Calu3 (cell line): ENCODE measurements at regions not wholly inside any gene's neighbourhood (a gene's known extent, or its start where the extent isn't known, plus 50 kb on each side); places are given as distances from the start of the nearest gene placed in this dataset.
"Not testable (repeated sequence)": the region's sequence is repeated elsewhere in the genome, so short reads cannot be mapped to it uniquely, and the experiment has no call there.

ENCODE experiments used
- BruUV-seq: library from RNA; stranded (reverse); fragments of 400-500 nt; replicated peaks from 2 replicates; lab custom pipeline; 2021; lab: Mats Ljungman, UMichigan
- CTCF ChIA-PET: fragments of 300-600 bp; sonication (Branson Sonifier 250); formaldehyde crosslinking; loops from one replicate; lab custom pipeline; 2022; ENCODE audit warnings: antibody characterized with exemption; lab: Charles Lee
- DNase-seq: peaks from one replicate; pipeline ENCODE4 v3.0.0; 2022
- H3K27ac Mint-ChIP-seq: one replicate; pipeline ENCODE4 v1.8.0; 2022; ENCODE audit warnings: mixed read lengths; ENCODE audit not compliant: unreplicated experiment
- H3K27me3 Mint-ChIP-seq: one replicate; pipeline ENCODE4 v1.8.0; 2022; ENCODE audit warnings: mixed read lengths; ENCODE audit not compliant: unreplicated experiment
- H3K36me3 Mint-ChIP-seq: one replicate; pipeline ENCODE4 v1.8.0; 2022; ENCODE audit warnings: mild to moderate bottlenecking, moderate library complexity, mixed read lengths; ENCODE audit not compliant: insufficient read depth, unreplicated experiment
- H3K4me1 Mint-ChIP-seq: one replicate; pipeline ENCODE4 v1.8.0; 2022; ENCODE audit warnings: mild to moderate bottlenecking, low read depth, mixed read lengths; ENCODE audit not compliant: unreplicated experiment
- H3K4me3 Mint-ChIP-seq: one replicate; pipeline ENCODE4 v1.8.0; 2022; ENCODE audit warnings: mild to moderate bottlenecking, low read depth, moderate library complexity, mixed read lengths; ENCODE audit not compliant: unreplicated experiment
- H3K9me3 Mint-ChIP-seq: one replicate; pipeline ENCODE4 v1.8.0; 2022; ENCODE audit warnings: low read depth, mixed read lengths; ENCODE audit not compliant: unreplicated experiment
- CTCF ChIP-seq: fragments of 200-600 bp; IDR thresholded peaks from one replicate; pipeline ENCODE4 v1.8.0; 2022; ENCODE audit warnings: antibody characterized with exemption; ENCODE audit not compliant: unreplicated experiment
- intact Hi-C: fragments of 100-400 bp; cut with micrococcal nuclease; formaldehyde crosslinking; loops from one replicate; pipeline ENCODE4 v1.10.0; 2022; ENCODE audit not compliant: unreplicated experiment

GRCh38 chr9:103225702-103226646, 230.8 kb downstream of the CYLC2 start:
- no peak overlapping the region for H3K27ac Mint-ChIP-seq
- TF ChIP-seq CTCF, result no peak
- no peaks in the 10 kb centered on the region for H3K4me1 Mint-ChIP-seq
- CTCF ChIA-PET, result interaction anchor here (0.7 kb wide), 1 partner anchor 68 kb away, joined by 3 read pairs; no protein-coding TSS in a partner anchor
- H3K36me3 Mint-ChIP-seq, result no peaks in the 10 kb centered on the region
- intact Hi-C loops, result no loop called here
- peaks cover 2% of the 10 kb centered on the region for H3K9me3 Mint-ChIP-seq
- no peaks in the 10 kb centered on the region for H3K27me3 Mint-ChIP-seq
- H3K4me3 Mint-ChIP-seq, result no peak overlapping the region
- BruUV-seq, result no TSS peak
- no peak for DNase-seq

GRCh38 chr9:103226647-103227013, 231.5 kb downstream of the CYLC2 start:
- CTCF ChIA-PET, result no interaction called here
- intact Hi-C loops, result no loop called here
- Mint-ChIP-seq H3K4me3 (no peak overlapping the region), H3K9me3 (peaks cover 2% of the 10 kb centered on the region), H3K27me3 (no peaks in the 10 kb centered on the region), H3K27ac (no peak overlapping the region), H3K4me1 (no peaks in the 10 kb centered on the region), H3K36me3 (no peaks in the 10 kb centered on the region)
- TF ChIP-seq CTCF, result no peak
- no peak for DNase-seq
- BruUV-seq, result no TSS peak

GRCh38 chr9:103237571-103238109, 242.5 kb downstream of the CYLC2 start:
- DNase-seq, H3K4me1 Mint-ChIP-seq, H3K4me3 Mint-ChIP-seq, BruUV-seq, CTCF ChIA-PET, intact Hi-C loops, H3K36me3 Mint-ChIP-seq, H3K27ac Mint-ChIP-seq, H3K27me3 Mint-ChIP-seq: not testable (repeated sequence)
- peaks cover 12% of the 10 kb centered on the region for H3K9me3 Mint-ChIP-seq

GRCh38 chr9:103242025-103242424, 246.9 kb downstream of the CYLC2 start:
- no peak for DNase-seq
- TF ChIP-seq CTCF, result no peak
- CTCF ChIA-PET, result no interaction called here
- Mint-ChIP-seq H3K4me3 (no peak overlapping the region), H3K4me1 (no peaks in the 10 kb centered on the region), H3K36me3 (no peaks in the 10 kb centered on the region), H3K27ac (no peak overlapping the region), H3K27me3 (no peaks in the 10 kb centered on the region), H3K9me3 (no peaks in the 10 kb centered on the region)
- BruUV-seq, result no TSS peak
- intact Hi-C loops, result no loop called here
